ENCODE measurements at regions not wholly inside any gene's neighbourhood (a gene's known extent, or its start where the extent isn't known, plus 50 kb on each side); places are given as distances from the start of the nearest gene placed in this dataset.
"Not testable (repeated sequence)": the region's sequence is repeated elsewhere in the genome, so short reads cannot be mapped to it uniquely, and the experiment has no call there.

DNA sequence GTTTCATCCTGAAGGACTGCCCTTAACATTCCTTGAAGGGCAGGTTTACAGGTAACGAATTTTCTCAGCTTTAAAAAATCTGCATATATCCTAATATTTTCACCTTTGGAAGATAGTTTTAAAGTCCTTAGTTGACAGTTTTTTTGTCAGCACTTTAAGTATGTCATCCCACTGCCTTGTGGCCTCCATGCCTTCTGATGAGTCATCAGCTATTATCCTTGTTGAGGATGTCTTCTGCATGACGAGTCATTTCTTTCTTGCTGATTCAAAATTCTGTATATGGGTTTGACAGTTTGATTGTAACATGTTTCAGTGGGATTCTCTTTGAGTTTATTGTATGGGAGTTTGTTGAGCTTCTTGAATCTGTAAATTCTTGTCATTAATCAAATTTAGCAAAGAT is 500.6 kb downstream of the DISC1 start:
- Histone ChIP-seq H3K9me3 (ENCODE audit: low read length) (peaks cover 4% of the 10 kb centered on the region), H3K79me2 (replicated peaks; ENCODE audit: insufficient read depth, low read length) (no peaks in the 10 kb centered on the region), H4K20me1 (ENCODE audit: insufficient read depth) (no peaks in the 10 kb centered on the region), H3K4me2 (ENCODE audit: low read length) (no peak overlapping the region), H3K4me3 (ENCODE audit: low read length) (no peak overlapping the region), H3K27ac (ENCODE audit: low read length) (no peak overlapping the region), H3F3A (ENCODE audit: insufficient read depth, low read length, poor library complexity, severe bottlenecking) (no peaks in the 10 kb centered on the region), H3K9ac (ENCODE audit: low read length) (no peak overlapping the region), H3K27me3 (ENCODE audit: insufficient read depth, low read depth, low read length) (no peaks in the 10 kb centered on the region), H2AFZ (ENCODE audit: low read depth, low read length) (no peak overlapping the region), H3K36me3 (ENCODE audit: insufficient read depth, low read length) (no peaks in the 10 kb centered on the region), H3K9me2 (ENCODE audit: insufficient read depth, low read length) (no peaks in the 10 kb centered on the region)
- TF ChIP-seq, protein P1, sequence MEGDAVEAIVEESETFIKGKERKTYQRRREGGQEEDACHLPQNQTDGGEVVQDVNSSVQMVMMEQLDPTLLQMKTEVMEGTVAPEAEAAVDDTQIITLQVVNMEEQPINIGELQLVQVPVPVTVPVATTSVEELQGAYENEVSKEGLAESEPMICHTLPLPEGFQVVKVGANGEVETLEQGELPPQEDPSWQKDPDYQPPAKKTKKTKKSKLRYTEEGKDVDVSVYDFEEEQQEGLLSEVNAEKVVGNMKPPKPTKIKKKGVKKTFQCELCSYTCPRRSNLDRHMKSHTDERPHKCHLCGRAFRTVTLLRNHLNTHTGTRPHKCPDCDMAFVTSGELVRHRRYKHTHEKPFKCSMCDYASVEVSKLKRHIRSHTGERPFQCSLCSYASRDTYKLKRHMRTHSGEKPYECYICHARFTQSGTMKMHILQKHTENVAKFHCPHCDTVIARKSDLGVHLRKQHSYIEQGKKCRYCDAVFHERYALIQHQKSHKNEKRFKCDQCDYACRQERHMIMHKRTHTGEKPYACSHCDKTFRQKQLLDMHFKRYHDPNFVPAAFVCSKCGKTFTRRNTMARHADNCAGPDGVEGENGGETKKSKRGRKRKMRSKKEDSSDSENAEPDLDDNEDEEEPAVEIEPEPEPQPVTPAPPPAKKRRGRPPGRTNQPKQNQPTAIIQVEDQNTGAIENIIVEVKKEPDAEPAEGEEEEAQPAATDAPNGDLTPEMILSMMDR (IDR thresholded peaks at IDR 0.05; ENCODE audit: poor library complexity, severe bottlenecking): no peak
- TF ChIP-seq POLR2AphosphoS5 (IDR thresholded peaks at IDR 0.05) (no peak), RAD21 (conservative IDR thresholded peaks at IDR 0.05) (no peak), SMC3 (conservative IDR thresholded peaks at IDR 0.05; ENCODE audit: poor library complexity) (no peak), TAF1 (IDR thresholded peaks at IDR 0.05; ENCODE audit: low read depth) (no peak), MXI1 (conservative IDR thresholded peaks at IDR 0.05; ENCODE audit: poor library complexity, severe bottlenecking) (no peak), EZH2 (IDR thresholded peaks at IDR 0.05; ENCODE audit: borderline replicate concordance, insufficient read depth, low read length, poor library complexity, severe bottlenecking) (no peak), EP300 (conservative IDR thresholded peaks at IDR 0.05; ENCODE audit: poor library complexity, severe bottlenecking) (no peak)
- TF ChIP-seq, protein P2, sequence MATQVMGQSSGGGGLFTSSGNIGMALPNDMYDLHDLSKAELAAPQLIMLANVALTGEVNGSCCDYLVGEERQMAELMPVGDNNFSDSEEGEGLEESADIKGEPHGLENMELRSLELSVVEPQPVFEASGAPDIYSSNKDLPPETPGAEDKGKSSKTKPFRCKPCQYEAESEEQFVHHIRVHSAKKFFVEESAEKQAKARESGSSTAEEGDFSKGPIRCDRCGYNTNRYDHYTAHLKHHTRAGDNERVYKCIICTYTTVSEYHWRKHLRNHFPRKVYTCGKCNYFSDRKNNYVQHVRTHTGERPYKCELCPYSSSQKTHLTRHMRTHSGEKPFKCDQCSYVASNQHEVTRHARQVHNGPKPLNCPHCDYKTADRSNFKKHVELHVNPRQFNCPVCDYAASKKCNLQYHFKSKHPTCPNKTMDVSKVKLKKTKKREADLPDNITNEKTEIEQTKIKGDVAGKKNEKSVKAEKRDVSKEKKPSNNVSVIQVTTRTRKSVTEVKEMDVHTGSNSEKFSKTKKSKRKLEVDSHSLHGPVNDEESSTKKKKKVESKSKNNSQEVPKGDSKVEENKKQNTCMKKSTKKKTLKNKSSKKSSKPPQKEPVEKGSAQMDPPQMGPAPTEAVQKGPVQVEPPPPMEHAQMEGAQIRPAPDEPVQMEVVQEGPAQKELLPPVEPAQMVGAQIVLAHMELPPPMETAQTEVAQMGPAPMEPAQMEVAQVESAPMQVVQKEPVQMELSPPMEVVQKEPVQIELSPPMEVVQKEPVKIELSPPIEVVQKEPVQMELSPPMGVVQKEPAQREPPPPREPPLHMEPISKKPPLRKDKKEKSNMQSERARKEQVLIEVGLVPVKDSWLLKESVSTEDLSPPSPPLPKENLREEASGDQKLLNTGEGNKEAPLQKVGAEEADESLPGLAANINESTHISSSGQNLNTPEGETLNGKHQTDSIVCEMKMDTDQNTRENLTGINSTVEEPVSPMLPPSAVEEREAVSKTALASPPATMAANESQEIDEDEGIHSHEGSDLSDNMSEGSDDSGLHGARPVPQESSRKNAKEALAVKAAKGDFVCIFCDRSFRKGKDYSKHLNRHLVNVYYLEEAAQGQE (IDR thresholded peaks at IDR 0.05; ENCODE audit: borderline replicate concordance): no peak

DNA sequence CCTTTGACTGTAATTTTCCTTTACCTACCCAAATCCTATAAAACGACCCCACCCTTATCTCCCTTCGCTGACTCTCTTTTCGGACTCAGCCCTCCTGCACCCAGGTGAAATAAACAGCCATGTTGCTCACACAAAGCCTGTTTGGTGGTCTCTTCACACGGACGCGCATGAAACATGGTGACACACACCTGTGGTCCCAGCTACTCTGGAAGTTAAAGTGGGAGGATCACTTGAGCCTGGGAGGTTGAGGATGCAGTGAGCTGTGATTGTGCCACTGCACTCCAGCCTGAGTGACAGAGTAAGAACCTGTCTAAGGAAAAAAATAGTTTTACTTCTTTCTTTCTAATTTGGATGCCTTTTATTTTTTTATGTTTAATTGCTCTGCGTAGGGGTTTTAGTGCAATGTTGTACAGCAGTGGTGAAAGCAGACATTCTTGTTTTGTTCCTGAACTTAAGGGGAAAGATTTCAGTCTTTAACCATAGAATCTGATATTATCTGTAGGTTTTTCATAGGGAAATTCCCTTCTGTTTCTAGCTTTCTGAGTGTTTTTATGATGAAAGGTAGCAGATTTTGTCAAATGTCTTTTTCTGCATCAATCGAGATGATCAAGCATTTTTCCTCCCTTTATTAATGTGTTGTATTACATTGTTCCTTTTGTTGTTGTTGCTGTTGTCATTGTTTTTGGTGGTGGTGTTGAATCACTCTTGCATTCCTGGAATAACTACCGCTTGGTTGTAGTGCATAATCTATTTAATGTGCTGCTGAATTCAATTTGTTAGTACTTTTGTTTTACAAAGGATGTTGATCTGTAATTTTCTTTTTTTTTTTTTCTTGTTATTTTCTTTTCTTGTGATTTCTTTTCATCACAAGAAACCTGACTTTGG is 497.4 kb downstream of the DISC1 start:
- H3K9me2 ChIP-seq (ENCODE audit: insufficient read depth, low read length): no peaks in the 10 kb centered on the region
- no peak overlapping the region for H3K4me2 ChIP-seq (ENCODE audit: low read length)
- H3K4me3 ChIP-seq (ENCODE audit: low read length): no peak overlapping the region
- no peaks in the 10 kb centered on the region for H3K36me3 ChIP-seq (ENCODE audit: insufficient read depth, low read length)
- no peak overlapping the region for H3K9ac ChIP-seq (ENCODE audit: low read length)
- TF ChIP-seq POLR2AphosphoS5 (IDR thresholded peaks at IDR 0.05) (no peak), TAF1 (IDR thresholded peaks at IDR 0.05; ENCODE audit: low read depth) (no peak), EP300 (conservative IDR thresholded peaks at IDR 0.05; ENCODE audit: poor library complexity, severe bottlenecking) (no peak), RAD21 (conservative IDR thresholded peaks at IDR 0.05) (no peak), MXI1 (conservative IDR thresholded peaks at IDR 0.05; ENCODE audit: poor library complexity, severe bottlenecking) (no peak), SMC3 (conservative IDR thresholded peaks at IDR 0.05; ENCODE audit: poor library complexity) (no peak)
- TF ChIP-seq, protein P2 (IDR thresholded peaks at IDR 0.05; ENCODE audit: borderline replicate concordance): no peak
- TF ChIP-seq, protein P1 (IDR thresholded peaks at IDR 0.05; ENCODE audit: poor library complexity, severe bottlenecking): no peak
- H3K79me2 ChIP-seq (replicated peaks; ENCODE audit: insufficient read depth, low read length): no peaks in the 10 kb centered on the region
- H2AFZ ChIP-seq (ENCODE audit: low read depth, low read length): no peak overlapping the region
- H4K20me1 ChIP-seq (ENCODE audit: insufficient read depth): no peaks in the 10 kb centered on the region
- H3F3A ChIP-seq (ENCODE audit: insufficient read depth, low read length, poor library complexity, severe bottlenecking): no peaks in the 10 kb centered on the region
- no peak overlapping the region for H3K27ac ChIP-seq (ENCODE audit: low read length)
- peaks cover 4% of the 10 kb centered on the region for H3K9me3 ChIP-seq (ENCODE audit: low read length)
- no peaks in the 10 kb centered on the region for H3K27me3 ChIP-seq (ENCODE audit: insufficient read depth, low read depth, low read length)

DNA sequence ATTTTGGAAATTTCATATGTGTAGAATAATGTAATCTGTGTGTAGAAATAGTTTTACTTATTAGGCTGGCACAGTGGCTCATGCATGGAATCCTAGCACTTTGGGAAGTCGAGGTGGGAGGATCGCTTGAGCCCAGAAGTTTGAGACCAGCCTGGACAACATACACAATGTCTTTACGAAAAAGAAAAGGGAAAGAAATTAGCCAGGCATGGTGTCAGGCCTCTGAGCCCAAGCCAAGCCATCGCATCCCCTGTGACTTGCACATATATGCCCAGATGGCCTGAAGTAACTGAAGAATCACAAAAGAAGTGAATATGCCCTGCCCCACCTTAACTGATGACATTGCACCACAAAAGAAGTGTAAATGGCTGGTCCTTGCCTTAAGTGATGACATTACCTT is 491.3 kb downstream of the DISC1 start:
- H3K4me2 ChIP-seq (ENCODE audit: low read length); H3K79me2 ChIP-seq (replicated peaks; ENCODE audit: insufficient read depth, low read length); H3K27ac ChIP-seq (ENCODE audit: low read length); H3K9me3 ChIP-seq (ENCODE audit: low read length); H3K4me3 ChIP-seq (ENCODE audit: low read length); H3K27me3 ChIP-seq (ENCODE audit: insufficient read depth, low read depth, low read length); H3K36me3 ChIP-seq (ENCODE audit: insufficient read depth, low read length); H2AFZ ChIP-seq (ENCODE audit: low read depth, low read length); H4K20me1 ChIP-seq (ENCODE audit: insufficient read depth); H3F3A ChIP-seq (ENCODE audit: insufficient read depth, low read length, poor library complexity, severe bottlenecking); H3K9me2 ChIP-seq (ENCODE audit: insufficient read depth, low read length); H3K9ac ChIP-seq (ENCODE audit: low read length): not testable (repeated sequence)
